PC-3 (cell line): ENCODE measurements at regions not wholly inside any gene's neighbourhood (a gene's known extent, or its start where the extent isn't known, plus 50 kb on each side); places are given as distances from the start of the nearest gene placed in this dataset.

Experiments used
- ATAC-seq: fragments of 200-7000 bp; cut with Tn5 transposase; 2 replicates; pipeline ENCODE4 v1.9.1; 2020; ENCODE audit warnings: mild to moderate bottlenecking, moderate library complexity
- BruUV-seq: library from RNA; stranded (reverse); fragments of 400-500 nt; replicated peaks from 2 replicates; lab custom pipeline; 2021; lab: Mats Ljungman, UMichigan
- CTCF ChIA-PET: fragments of 300-600 bp; sonication (Branson Sonifier 250); formaldehyde crosslinking; loops from one replicate; lab custom pipeline; 2022; ENCODE audit warnings: antibody characterized with exemption; lab: Charles Lee
- POLR2A ChIA-PET: fragments of 300-600 bp; sonication (Branson Sonifier 250); formaldehyde crosslinking; loops from one replicate; lab custom pipeline; 2022; ENCODE audit warnings: antibody characterized with exemption; ENCODE audit not compliant: unreplicated experiment; lab: Charles Lee
- DNase-seq: peaks from one replicate; pipeline ENCODE4 v3.0.0-alpha.2; 2015
- H2AFZ ChIP-seq: fragments of 300-600 bp; sonication (generic); 2 replicates; pipeline ENCODE4 v1.6.0; 2016; ENCODE audit warnings: antibody characterized with exemption, low read length
- H3F3A ChIP-seq: fragments of 300-600 bp; sonication (generic); one replicate; pipeline ENCODE4 v1.6.0; 2017; ENCODE audit warnings: antibody characterized with exemption, low read length, control low read depth, mild to moderate bottlenecking; ENCODE audit not compliant: unreplicated experiment
- H3K27ac ChIP-seq: fragments of 300-600 bp; sonication (generic); 2 replicates; pipeline ENCODE4 v1.5.1; 2016; ENCODE audit warnings: mild to moderate bottlenecking, low read length
- H3K27me3 ChIP-seq: fragments of 300-600 bp; sonication (generic); 2 replicates; pipeline ENCODE4 v1.6.1; 2016; ENCODE audit warnings: low read length, mixed read lengths
- H3K36me3 ChIP-seq: fragments of 300-600 bp; sonication (generic); 2 replicates; pipeline ENCODE4 v1.6.1; 2016; ENCODE audit warnings: low read depth, mixed run types, low read length, mixed read lengths
- H3K4me1 ChIP-seq: fragments of 300-600 bp; sonication (generic); 2 replicates; pipeline ENCODE4 v1.5.1; 2016; ENCODE audit warnings: low read length; ENCODE audit not compliant: insufficient read depth
- H3K4me2 ChIP-seq: fragments of 300-600 bp; sonication (generic); 2 replicates; pipeline ENCODE4 v1.6.0; 2016; ENCODE audit warnings: low read length
- H3K4me3 ChIP-seq: fragments of 300-600 bp; sonication (generic); 2 replicates; pipeline ENCODE4 v1.5.1; 2016; ENCODE audit warnings: mild to moderate bottlenecking, low read length, mixed read lengths
- H3K79me2 ChIP-seq: fragments of 300-600 bp; sonication (generic); 2 replicates; pipeline ENCODE4 v1.6.1; 2017; ENCODE audit warnings: low read length, mixed read lengths
- H3K9ac ChIP-seq: fragments of 300-600 bp; sonication (generic); 2 replicates; pipeline ENCODE4 v1.6.0; 2016; ENCODE audit warnings: mild to moderate bottlenecking, low read length
- H3K9me2 ChIP-seq: fragments of 300-600 bp; sonication (generic); replicated peaks from 2 replicates; pipeline ENCODE4 v1.6.1; 2016; ENCODE audit warnings: mixed run types, low read length, mixed read lengths
- H3K9me3 ChIP-seq: fragments of 300-600 bp; sonication (generic); 2 replicates; pipeline ENCODE4 v1.6.1; 2016; ENCODE audit warnings: low read length, mixed read lengths
- H4K20me1 ChIP-seq: fragments of 300-600 bp; sonication (generic); 2 replicates; pipeline ENCODE4 v1.6.1; 2016; ENCODE audit warnings: low read length, mixed read lengths
- EZH2 ChIP-seq: fragments of 300-600 bp; sonication (generic); IDR thresholded peaks from one replicate; pipeline ENCODE4 v1.6.1; 2017; ENCODE audit warnings: antibody characterized with exemption, mild to moderate bottlenecking, low read length; ENCODE audit not compliant: unreplicated experiment
- EZH2phosphoT487 ChIP-seq: fragments of 300-600 bp; sonication (generic); IDR thresholded peaks from 2 replicates; pipeline ENCODE4 v1.6.1; 2018; ENCODE audit warnings: mild to moderate bottlenecking, antibody characterized with exemption, low read length, borderline replicate concordance
- intact Hi-C: fragments of 100-400 bp; cut with micrococcal nuclease; formaldehyde crosslinking; loops from 2 replicates; pipeline ENCODE4 v1.9.0; 2023
- TF ChIP-seq, protein P1 (sequence below): fragments of 300-600 bp; sonication (generic); conservative IDR thresholded peaks from 2 replicates; pipeline ENCODE4 v1.5.1; 2017; ENCODE audit warnings: antibody characterized with exemption, low read depth, mild to moderate bottlenecking, low read length

GRCh38 chr11:45067966-45068365 lies 78.5 kb upstream of the PRDM11 start:
- Histone ChIP-seq H2AFZ (no peak overlapping the region), H3K4me3 (no peak overlapping the region), H3K36me3 (no peaks in the 10 kb centered on the region), H3K27ac (no peak overlapping the region), H3K4me2 (no peak overlapping the region), H3K27me3 (no peaks in the 10 kb centered on the region), H4K20me1 (no peaks in the 10 kb centered on the region), H3K9me2 (no peaks in the 10 kb centered on the region), H3K79me2 (no peaks in the 10 kb centered on the region), H3K4me1 (no peaks in the 10 kb centered on the region), H3K9ac (no peak overlapping the region), H3F3A (no peaks in the 10 kb centered on the region), H3K9me3 (no peaks in the 10 kb centered on the region)
- no TSS peak for BruUV-seq
- POLR2A ChIA-PET = no interaction called here
- intact Hi-C loops = no loop called here
- TF ChIP-seq EZH2phosphoT487 = no peak
- no peak for TF ChIP-seq EZH2
- TF ChIP-seq, protein P1, sequence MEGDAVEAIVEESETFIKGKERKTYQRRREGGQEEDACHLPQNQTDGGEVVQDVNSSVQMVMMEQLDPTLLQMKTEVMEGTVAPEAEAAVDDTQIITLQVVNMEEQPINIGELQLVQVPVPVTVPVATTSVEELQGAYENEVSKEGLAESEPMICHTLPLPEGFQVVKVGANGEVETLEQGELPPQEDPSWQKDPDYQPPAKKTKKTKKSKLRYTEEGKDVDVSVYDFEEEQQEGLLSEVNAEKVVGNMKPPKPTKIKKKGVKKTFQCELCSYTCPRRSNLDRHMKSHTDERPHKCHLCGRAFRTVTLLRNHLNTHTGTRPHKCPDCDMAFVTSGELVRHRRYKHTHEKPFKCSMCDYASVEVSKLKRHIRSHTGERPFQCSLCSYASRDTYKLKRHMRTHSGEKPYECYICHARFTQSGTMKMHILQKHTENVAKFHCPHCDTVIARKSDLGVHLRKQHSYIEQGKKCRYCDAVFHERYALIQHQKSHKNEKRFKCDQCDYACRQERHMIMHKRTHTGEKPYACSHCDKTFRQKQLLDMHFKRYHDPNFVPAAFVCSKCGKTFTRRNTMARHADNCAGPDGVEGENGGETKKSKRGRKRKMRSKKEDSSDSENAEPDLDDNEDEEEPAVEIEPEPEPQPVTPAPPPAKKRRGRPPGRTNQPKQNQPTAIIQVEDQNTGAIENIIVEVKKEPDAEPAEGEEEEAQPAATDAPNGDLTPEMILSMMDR = no peak
- ATAC-seq (no peak), DNase-seq (no peak)
- CTCF ChIA-PET = no interaction called here

DNA sequence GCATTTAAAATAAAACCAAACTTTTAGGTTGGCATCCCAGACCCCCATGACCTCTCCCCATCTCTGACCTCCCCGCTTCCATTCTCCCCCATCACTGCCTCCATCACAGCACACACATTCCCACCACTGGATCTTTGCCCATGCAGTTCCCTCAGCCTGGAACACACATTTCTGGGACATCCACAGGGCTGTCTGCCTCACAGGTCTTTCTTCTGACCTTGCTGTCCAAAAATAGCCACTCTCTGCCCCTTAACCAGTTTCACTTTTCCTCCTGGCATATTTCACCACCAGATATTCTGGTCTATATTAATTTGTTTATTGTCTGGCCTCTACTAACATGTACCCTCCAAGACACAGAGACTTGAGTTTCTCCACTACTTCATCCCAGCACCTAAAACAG lies 75.2 kb upstream of the PRDM11 start:
- ATAC-seq = no peak
- Histone ChIP-seq H3K9me3 (no peaks in the 10 kb centered on the region), H2AFZ (no peak overlapping the region), H3F3A (no peaks in the 10 kb centered on the region), H3K9me2 (no peaks in the 10 kb centered on the region), H3K79me2 (no peaks in the 10 kb centered on the region), H3K36me3 (no peaks in the 10 kb centered on the region), H3K27me3 (no peaks in the 10 kb centered on the region), H3K4me1 (no peaks in the 10 kb centered on the region), H4K20me1 (no peaks in the 10 kb centered on the region), H3K4me3 (no peak overlapping the region), H3K9ac (no peak overlapping the region), H3K4me2 (no peak overlapping the region), H3K27ac (no peak overlapping the region)
- BruUV-seq = no TSS peak
- TF ChIP-seq EZH2phosphoT487 (no peak), EZH2 (no peak)
- TF ChIP-seq, protein P1 = no peak
- CTCF ChIA-PET = no interaction called here
- POLR2A ChIA-PET = no interaction called here
- no peak for DNase-seq
- intact Hi-C loops = no loop called here

GRCh38 chr11:45073685-45074141 lies 72.7 kb upstream of the PRDM11 start:
- no peak overlapping the region for H3K27ac ChIP-seq
- H3K4me3 ChIP-seq = no peak overlapping the region
- CTCF ChIA-PET = no interaction called here
- intact Hi-C loops = no loop called here
- H3K36me3 ChIP-seq = no peaks in the 10 kb centered on the region
- DNase-seq = no peak
- no peak overlapping the region for H2AFZ ChIP-seq
- H3K79me2 ChIP-seq = no peaks in the 10 kb centered on the region
- POLR2A ChIA-PET = no interaction called here
- H3K27me3 ChIP-seq = no peaks in the 10 kb centered on the region
- H3K9me3 ChIP-seq = no peaks in the 10 kb centered on the region
- H3K4me2 ChIP-seq = no peak overlapping the region
- TF ChIP-seq, protein P1 = no peak
- TF ChIP-seq EZH2 (no peak), EZH2phosphoT487 (no peak)
- no peaks in the 10 kb centered on the region for H3K9me2 ChIP-seq
- H3K9ac ChIP-seq = no peak overlapping the region
- no peaks in the 10 kb centered on the region for H4K20me1 ChIP-seq
- H3K4me1 ChIP-seq = no peaks in the 10 kb centered on the region
- ATAC-seq = no peak
- no peaks in the 10 kb centered on the region for H3F3A ChIP-seq
- no TSS peak for BruUV-seq
